ENCODE measurements at regions not wholly inside any gene's neighbourhood (a gene's known extent, or its start where the extent isn't known, plus 50 kb on each side); places are given as distances from the start of the nearest gene placed in this dataset.

GRCh38 chr13:47564041-47564440, 437.0 kb downstream of the SUCLA2 start:
- intact Hi-C loops (cut with DNase I) = no loop called here
- 45% methylated on average over 6 of the region's 7 CpGs for WGBS
- Histone ChIP-seq H3K27me3 (no peaks in the 10 kb centered on the region), H3K4me3 (no peak overlapping the region), H3K27ac (replicated peaks in 1 of 4) (no peak overlapping the region), H3K4me1 (no peaks in the 10 kb centered on the region), H3K36me3 (no peaks in the 10 kb centered on the region), H3K9me3 (peaks cover 0 to 14% (median 3%) of the 10 kb centered on the region in 4 donors)
- no peak for TF ChIP-seq CTCF (IDR thresholded peaks at IDR 0.05)
- TF ChIP-seq EP300 (IDR thresholded peaks at IDR 0.05) = no peak
- TF ChIP-seq POLR2AphosphoS5 (IDR thresholded peaks at IDR 0.05) = no peak
- TF ChIP-seq POLR2A (IDR thresholded peaks at IDR 0.05; ENCODE audit: low read depth) = no peak
- no peak for DNase-seq (ENCODE audit: extremely low spot score)

DNA sequence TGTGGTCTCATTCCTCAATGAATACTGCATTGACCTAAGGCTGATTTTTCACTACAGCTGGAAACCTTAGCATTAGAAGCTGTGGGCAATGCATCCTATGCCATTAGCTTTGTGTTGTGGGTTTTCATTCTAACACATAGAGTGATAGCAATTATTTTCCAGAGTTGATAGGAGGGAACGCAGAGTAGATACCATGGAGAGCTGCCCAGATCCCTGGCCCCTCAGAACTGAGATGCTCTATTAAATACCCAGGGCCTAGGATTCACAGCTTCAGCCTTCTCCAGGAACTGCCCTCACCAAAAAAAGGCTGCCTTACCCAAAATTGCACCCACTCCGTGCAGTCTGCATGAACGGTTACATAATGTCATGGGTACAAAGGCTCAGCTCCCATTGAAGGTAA, 444.4 kb downstream of the SUCLA2 start:
- H3K9me3 ChIP-seq = no peaks in the 10 kb centered on the region
- no peaks in the 10 kb centered on the region for H3K36me3 ChIP-seq
- intact Hi-C loops (cut with DNase I) = no loop called here
- no peaks in the 10 kb centered on the region for H3K27me3 ChIP-seq
- H3K4me1 ChIP-seq = no peaks in the 10 kb centered on the region
- no peak overlapping the region for H3K4me3 ChIP-seq
- DNase-seq (ENCODE audit: extremely low spot score) = no peak
- WGBS = 94% methylated on average over 3 of the region's 3 CpGs
- H3K27ac ChIP-seq (replicated peaks in 1 of 4) = no peak overlapping the region
- TF ChIP-seq POLR2AphosphoS5 (IDR thresholded peaks at IDR 0.05) (no peak), EP300 (IDR thresholded peaks at IDR 0.05) (no peak), POLR2A (IDR thresholded peaks at IDR 0.05; ENCODE audit: low read depth) (no peak), CTCF (IDR thresholded peaks at IDR 0.05) (no peak)

DNA sequence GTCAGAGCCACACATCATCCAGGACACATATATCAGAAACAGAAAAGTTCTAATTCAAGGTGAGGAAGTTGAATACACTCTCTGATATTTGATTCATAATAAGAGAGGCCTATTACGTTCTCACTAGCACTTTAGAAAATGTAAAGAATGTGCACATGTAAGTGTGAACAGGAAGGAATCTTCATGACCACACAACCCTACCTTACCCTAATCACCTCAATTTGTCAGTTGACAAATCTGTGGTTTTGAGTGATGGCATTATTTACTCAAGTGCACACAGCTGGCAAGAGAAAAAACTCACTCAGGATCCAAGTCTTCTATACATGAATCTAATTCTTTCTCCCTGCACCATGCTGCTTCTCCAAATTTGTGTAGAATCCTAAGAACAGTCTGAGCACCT, 445.8 kb downstream of the SUCLA2 start:
- WGBS = 74% methylated on average over 1 of the region's 1 CpG
- TF ChIP-seq EP300 (IDR thresholded peaks at IDR 0.05) (no peak), POLR2A (IDR thresholded peaks at IDR 0.05; ENCODE audit: low read depth) (no peak), POLR2AphosphoS5 (IDR thresholded peaks at IDR 0.05) (no peak), CTCF (IDR thresholded peaks at IDR 0.05) (no peak)
- H3K36me3 ChIP-seq = no peaks in the 10 kb centered on the region
- H3K4me1 ChIP-seq = no peaks in the 10 kb centered on the region
- intact Hi-C loops (cut with DNase I) = no loop called here
- H3K27ac ChIP-seq (replicated peaks in 1 of 4) = no peak overlapping the region
- H3K27me3 ChIP-seq = no peaks in the 10 kb centered on the region
- DNase-seq (ENCODE audit: extremely low spot score) = no peak
- no peak overlapping the region for H3K4me3 ChIP-seq
- no peaks in the 10 kb centered on the region for H3K9me3 ChIP-seq

DNA sequence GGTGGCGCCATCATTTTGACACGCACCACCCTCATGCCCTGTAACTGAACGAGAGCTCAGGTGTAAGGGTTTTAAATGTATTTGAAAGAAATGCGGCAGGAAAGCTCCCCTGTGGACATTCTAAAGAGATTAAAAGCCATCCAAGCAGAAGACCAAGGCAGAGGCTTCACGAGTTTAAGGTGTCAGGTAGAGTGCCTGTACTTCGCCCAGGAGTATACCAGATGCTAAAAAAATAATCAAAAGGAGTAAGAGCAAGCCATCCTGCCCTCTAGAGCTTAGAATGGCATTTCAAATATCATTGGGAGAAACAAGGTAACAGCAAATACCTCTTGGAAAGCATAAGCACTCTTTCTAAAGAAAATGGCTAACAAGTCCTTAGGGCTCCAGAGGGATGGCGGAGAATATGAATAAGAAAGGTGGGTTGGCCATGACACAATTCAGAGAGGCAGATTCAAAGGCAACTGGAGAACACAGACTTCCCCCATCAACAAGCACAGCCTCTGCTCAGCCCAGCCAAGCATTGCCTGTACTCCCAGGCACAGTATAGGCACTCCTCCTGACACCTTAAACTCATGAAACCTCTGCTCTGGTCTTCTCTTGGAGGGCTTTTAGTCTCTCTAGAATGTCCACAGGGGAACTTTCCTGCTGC, 447.6 kb downstream of the SUCLA2 start:
- no peaks in the 10 kb centered on the region for H3K9me3 ChIP-seq
- no peak for DNase-seq (ENCODE audit: extremely low spot score)
- no peak for TF ChIP-seq POLR2AphosphoS5 (IDR thresholded peaks at IDR 0.05)
- TF ChIP-seq POLR2A (IDR thresholded peaks at IDR 0.05; ENCODE audit: low read depth) = no peak
- no peak for TF ChIP-seq EP300 (IDR thresholded peaks at IDR 0.05)
- no peak for TF ChIP-seq CTCF (IDR thresholded peaks at IDR 0.05)
- H3K4me3 ChIP-seq = no peak overlapping the region
- intact Hi-C loops (cut with DNase I) = no loop called here
- no peaks in the 10 kb centered on the region for H3K27me3 ChIP-seq
- H3K27ac ChIP-seq (replicated peaks in 1 of 4) = no peak overlapping the region
- no peaks in the 10 kb centered on the region for H3K36me3 ChIP-seq
- no peaks in the 10 kb centered on the region for H3K4me1 ChIP-seq
- 77% methylated on average over 7 of the region's 7 CpGs for WGBS

DNA sequence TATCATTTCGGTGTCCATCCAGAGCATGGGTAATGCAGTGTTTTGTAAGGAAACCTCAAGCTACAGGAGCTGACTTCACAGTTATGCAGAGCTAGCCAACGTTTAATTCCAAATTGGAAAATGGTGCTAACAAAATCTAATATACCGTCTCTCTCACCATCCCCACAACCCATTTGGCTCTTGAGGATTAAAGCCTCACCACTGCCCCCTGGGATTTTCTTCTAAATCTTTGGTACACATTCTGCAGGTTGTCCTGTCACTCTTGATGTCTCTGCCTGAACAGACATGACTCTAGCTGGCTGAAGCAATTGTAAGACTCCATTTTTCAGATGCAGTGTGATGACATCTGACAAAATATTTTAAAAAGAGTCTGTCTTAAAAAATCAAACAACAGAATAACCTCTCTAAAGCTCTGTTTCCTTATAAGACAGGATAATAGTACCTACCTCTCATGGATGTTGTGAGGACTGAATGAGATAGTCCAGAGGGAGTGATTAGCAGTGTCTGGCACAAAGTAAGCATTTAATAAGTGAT, 451.8 kb downstream of the SUCLA2 start:
- no peaks in the 10 kb centered on the region for H3K36me3 ChIP-seq
- 60% methylated on average over 3 of the region's 3 CpGs for WGBS
- peaks cover 10 to 23% (median 18%) of the 10 kb centered on the region in 4 donors for H3K4me1 ChIP-seq
- DNase-seq (ENCODE audit: extremely low spot score) = no peak
- no peak for TF ChIP-seq CTCF (IDR thresholded peaks at IDR 0.05)
- no peak for TF ChIP-seq EP300 (IDR thresholded peaks at IDR 0.05)
- no peak for TF ChIP-seq POLR2A (IDR thresholded peaks at IDR 0.05; ENCODE audit: low read depth)
- TF ChIP-seq POLR2AphosphoS5 (IDR thresholded peaks at IDR 0.05) = no peak
- intact Hi-C loops (cut with DNase I) = no loop called here
- no peaks in the 10 kb centered on the region for H3K9me3 ChIP-seq
- no peak overlapping the region for H3K27ac ChIP-seq (replicated peaks in 1 of 4)
- H3K4me3 ChIP-seq = no peak overlapping the region
- H3K27me3 ChIP-seq = no peaks in the 10 kb centered on the region

Data from esophagus muscularis mucosa (tissue), 4 donors.